HepG2 (cell line): ENCODE measurements at regions not wholly inside any gene's neighbourhood (a gene's known extent, or its start where the extent isn't known, plus 50 kb on each side); places are given as distances from the start of the nearest gene placed in this dataset.
"Not testable (repeated sequence)": the region's sequence is repeated elsewhere in the genome, so short reads cannot be mapped to it uniquely, and the experiment has no call there.

Source experiments
- FOXP4 ChIP-seq: sonication (generic); formaldehyde crosslinking; IDR thresholded peaks from 2 replicates; pipeline ENCODE4 v1.4.0; 2020; ENCODE audit warnings: missing genetic modification reagents
- IKZF1 ChIP-seq: fragments of 450-650 bp; IDR thresholded peaks from 2 replicates; pipeline ENCODE4 v1.7.1; 2016
- MLX ChIP-seq: IDR thresholded peaks from 2 replicates; pipeline ENCODE4 v1.6.1; 2016
- PHF8 ChIP-seq: sonication (generic); formaldehyde crosslinking; IDR thresholded peaks from 2 replicates; pipeline ENCODE4 v1.5.0; 2020; ENCODE audit warnings: missing genetic modification reagents
- RAD21 ChIP-seq: fragments of 450-650 bp; formaldehyde crosslinking; IDR thresholded peaks from 2 replicates; pipeline ENCODE4 v1.5.0; 2020; ENCODE audit warnings: mild to moderate bottlenecking
- TOE1 ChIP-seq: sonication (generic); formaldehyde crosslinking; IDR thresholded peaks from 2 replicates; pipeline ENCODE4 v1.4.0; 2020; ENCODE audit warnings: mild to moderate bottlenecking, missing genetic modification reagents

DNA sequence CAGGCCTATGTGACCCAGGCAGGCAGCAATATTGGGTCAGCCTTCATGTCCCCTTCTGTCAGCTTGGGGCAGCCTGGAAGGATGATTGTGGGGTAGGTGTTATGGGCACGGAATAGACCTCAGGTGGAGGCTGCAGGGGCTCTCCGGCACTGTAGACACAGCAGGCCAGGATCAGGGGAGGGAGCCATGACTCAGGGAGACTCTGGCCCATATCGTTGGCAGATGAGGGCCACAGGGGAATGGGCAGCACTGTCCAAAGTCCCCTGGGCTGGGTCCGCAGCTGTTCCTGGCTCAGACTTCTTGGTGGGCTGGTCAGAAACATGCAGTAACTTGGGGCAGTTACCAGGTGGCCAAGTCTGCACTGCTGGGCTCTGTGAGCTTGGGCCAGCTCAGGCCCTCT is 3080.1 kb downstream of the RPIA start:
- not testable (repeated sequence) for TF ChIP-seq PHF8; MLX (CRISPR knock-in tag); IKZF1; RAD21 (CRISPR knock-in tag); TOE1 (CRISPR knock-in tag); FOXP4 (CRISPR knock-in tag)
